IPS-18c (cell line): ENCODE measurements at regions not wholly inside any gene's neighbourhood (a gene's known extent, or its start where the extent isn't known, plus 50 kb on each side); places are given as distances from the start of the nearest gene placed in this dataset.

ENCODE experiments used
- H3K4me3 ChIP-seq: 2 replicates; pipeline ENCODE4 v1.7.0; 2013; ENCODE audit warnings: low read depth, mild to moderate bottlenecking, low read length, moderate library complexity; ENCODE audit not compliant: insufficient read depth
- H3K9me3 ChIP-seq: one replicate; pipeline ENCODE4 v1.6.1; 2013; ENCODE audit warnings: mild to moderate bottlenecking, low read length, moderate library complexity; ENCODE audit not compliant: control insufficient read depth, insufficient read depth

DNA sequence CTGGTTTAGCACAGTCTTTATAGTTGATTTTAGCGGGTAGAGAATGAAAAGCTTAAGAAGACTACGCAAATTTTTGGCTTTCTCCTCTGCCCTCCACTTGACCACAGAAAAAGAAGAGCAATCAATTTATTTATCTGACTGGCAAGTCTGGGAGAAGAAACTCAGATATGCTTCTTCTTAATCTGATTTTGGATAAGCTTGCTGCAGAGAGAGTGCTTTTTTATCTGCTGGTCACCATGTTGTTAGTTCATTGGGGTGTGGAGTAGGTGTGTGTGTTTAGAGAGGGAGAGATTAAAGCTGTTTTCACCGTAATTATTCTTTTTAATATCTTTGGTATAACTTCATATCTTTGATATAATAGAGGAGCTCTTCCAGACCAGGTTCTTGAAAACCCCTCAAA is 471.4 kb upstream of the SLC10A2 start:
- no peak overlapping the region for H3K4me3 ChIP-seq
- H3K9me3 ChIP-seq = no peaks in the 10 kb centered on the region

DNA sequence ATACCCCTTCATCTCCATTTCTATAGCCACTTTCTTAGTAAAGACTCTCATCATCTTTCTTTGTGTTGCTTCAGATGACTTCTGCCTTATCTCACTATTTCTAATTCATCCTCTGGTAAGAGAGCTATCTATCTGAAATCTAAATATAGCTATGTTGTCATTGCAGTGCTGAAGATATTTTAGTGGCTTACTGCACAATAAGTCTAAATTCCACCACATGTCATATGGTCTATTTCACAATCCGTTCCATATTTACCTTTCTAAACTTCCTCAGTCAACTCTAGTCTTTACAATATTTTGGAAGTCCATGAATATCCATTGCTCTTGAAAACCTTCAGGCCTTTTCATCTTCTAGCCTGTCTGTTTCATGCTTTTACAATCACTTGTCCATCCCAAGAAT is 465.1 kb upstream of the SLC10A2 start:
- no peak overlapping the region for H3K4me3 ChIP-seq
- no peaks in the 10 kb centered on the region for H3K9me3 ChIP-seq

DNA sequence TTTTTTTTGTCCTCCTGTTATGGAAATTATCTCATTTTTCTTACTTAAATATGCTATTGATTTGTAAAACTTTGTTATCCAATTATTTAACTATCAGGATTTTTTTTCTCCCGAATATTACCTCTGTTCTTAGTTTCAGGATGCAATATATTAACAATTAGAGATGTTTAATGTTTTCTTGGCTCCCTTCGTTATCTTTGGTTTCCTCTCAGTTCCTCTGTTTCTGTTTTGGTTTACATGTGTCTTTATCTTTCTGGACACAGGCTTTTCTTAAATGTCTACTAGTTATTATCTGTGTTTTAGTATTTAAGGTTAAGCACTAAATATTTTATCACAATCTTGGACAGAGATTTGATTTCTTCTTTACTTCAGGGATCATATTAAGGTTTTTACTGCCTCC is 462.2 kb upstream of the SLC10A2 start:
- no peaks in the 10 kb centered on the region for H3K9me3 ChIP-seq
- H3K4me3 ChIP-seq = no peak overlapping the region

DNA sequence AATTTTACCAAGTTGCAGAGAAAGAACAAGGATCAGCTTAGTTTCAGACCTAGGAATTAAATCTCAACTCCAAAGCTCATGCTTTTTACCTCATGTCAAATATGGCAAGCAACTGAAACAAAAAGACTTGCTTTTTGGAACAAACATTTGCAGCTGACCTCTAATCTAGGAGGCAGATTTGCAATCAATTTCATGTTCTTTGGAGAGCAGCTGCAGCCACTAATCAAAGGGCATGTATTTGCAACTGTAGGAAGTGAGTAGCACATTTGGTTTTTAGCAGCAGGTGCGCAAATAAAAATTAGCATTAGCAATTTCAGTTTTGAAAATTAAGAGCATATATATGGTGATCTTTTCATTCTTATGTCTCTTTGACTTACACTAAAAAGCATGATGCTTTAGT is 459.3 kb upstream of the SLC10A2 start:
- no peak overlapping the region for H3K4me3 ChIP-seq
- no peaks in the 10 kb centered on the region for H3K9me3 ChIP-seq

DNA sequence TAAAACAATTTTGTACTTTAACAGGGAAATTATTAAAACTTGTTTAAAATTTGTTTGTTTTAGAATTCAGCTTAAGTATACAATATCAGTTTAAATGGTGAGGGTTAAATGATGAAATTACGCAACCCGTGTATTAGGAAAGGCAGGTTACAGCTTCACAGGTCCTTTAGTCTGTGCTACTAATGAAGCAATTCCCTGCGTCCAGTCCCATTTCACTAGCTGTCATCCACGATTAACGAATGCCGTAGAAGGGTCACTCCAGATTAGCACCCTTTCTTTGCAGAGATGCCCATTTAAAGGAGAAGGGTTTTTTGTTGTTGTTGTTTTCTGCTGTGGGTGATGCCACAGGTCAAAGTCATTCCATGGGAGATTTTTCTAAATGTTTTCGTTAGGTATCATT is 457.6 kb upstream of the SLC10A2 start:
- Histone ChIP-seq H3K9me3 (no peaks in the 10 kb centered on the region), H3K4me3 (no peak overlapping the region)

DNA sequence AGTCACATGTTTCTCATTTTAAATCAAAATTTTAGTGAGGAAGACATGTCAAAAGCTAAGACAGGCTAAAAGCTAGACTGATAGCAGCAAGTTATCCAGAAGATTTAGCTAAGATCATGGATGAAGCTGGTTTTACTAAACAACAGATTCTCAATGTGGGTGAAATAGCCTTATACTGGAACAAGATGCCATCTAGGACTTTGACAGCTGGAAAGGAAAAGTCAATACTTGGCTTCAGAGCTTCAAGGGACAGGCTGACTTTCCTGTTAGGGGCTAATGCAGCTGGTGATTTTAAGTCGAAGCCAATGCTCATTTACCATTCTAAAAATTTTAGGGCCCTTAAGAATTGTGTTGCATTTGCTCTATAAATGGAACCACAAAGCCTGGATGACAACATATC is 455.3 kb upstream of the SLC10A2 start:
- H3K4me3 ChIP-seq = no peak overlapping the region
- no peaks in the 10 kb centered on the region for H3K9me3 ChIP-seq

DNA sequence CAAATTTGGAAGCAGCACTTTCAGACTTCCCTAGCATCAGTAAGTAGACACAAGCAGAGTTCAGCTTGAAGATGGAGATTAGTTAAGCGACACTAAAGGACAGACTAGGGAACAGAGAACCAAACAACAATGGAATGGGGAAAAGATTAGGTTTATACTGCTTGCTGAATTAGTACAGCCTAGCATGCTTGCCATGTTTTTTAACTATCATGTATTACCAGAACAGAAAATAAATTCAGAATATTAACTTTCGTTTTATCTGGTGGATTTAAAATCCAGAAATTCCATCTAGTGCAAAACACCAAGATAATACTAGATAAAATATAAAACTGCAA is 451.5 kb upstream of the SLC10A2 start:
- no peak overlapping the region for H3K4me3 ChIP-seq
- no peaks in the 10 kb centered on the region for H3K9me3 ChIP-seq

DNA sequence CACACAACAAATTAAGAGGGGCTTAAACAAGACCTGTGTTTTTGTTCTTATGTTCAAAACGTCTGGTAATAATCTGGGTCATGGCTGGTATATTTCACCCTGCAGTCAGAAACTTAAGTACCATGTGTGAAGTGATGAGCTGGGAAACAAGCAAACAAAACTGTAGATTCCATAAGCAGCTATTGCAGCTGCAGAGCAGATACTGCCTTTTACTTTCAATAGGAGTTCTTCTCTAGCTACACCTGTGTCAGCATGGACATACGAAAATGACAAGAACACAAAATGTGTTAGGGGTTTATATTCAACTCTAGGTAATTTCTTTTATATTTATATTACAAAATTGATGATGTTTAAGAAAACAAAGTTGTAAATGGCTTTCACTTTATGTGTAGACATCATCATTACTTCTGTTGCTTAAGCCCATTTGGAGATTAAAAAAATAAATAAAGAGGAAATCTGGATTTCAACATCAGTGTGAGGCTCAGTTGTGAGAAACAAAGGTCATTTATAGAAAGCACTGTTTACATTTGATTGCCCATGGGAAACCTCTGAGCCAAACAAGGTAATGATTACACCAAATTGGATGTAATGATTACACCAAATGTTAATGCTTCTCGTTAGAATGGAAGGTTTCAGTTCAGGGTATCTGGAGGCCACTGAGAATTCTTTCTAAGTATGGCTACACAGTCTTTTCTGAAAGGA is 451.0 kb upstream of the SLC10A2 start:
- no peaks in the 10 kb centered on the region for H3K9me3 ChIP-seq

DNA sequence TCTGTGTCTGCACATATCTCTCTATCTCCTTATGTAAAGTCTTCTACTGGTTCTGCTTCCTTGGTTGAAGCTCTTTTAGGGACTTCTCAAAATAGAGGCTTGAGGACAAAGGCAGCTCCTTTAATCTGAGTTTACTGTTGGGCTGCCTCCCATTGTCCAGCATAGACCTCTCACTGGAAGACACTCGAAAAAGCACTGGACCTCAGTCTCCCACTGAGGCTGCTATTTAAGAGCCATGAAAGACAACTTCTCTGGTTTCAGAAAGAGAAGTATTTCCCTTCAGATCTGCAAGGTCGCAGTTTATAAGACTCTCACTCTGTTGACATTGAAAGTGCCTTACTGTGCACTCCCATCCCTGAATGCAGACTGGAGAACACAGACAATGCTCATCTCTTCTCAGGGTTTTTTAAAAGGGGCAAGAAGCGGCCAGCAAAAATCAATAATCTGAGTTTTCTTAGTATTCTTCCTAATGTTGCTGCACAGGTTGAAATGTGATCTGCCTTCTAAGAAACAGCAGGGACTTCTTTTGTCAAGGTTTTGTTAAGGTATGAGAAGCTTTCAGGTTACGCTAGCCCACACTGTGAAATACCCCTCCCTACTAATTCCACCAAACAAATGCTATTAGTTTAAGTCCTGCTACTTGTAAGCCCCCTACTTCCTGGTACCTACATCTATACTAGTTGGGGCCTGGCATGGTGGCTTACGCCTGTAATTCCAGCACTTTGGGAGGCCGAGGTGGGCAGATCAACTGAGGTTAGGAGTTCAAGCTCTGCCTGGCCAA is 450.0 kb upstream of the SLC10A2 start:
- H3K9me3 ChIP-seq = no peaks in the 10 kb centered on the region
- no peak overlapping the region for H3K4me3 ChIP-seq

More for the DNA sequence above, 451.0 kb upstream of the SLC10A2 start:
- no peak overlapping the region for H3K4me3 ChIP-seq

DNA sequence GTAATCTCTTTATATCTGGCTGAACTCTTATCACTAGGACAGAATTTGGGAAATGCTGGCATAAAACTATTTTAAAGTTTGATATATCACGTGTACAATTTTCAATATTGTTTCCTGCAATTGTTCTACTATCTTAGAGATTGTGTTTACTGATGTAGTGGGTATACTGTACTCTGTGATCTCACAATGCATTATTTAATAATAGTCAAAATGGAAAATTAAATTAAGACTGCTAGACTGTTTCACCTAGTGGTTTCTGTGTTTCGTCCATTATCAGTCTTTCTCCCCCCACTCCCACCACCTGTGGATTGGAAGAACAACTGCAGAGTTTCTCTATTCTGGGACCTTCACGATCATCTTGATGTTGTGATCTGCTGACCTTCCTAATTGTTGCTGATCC is 449.2 kb upstream of the SLC10A2 start:
- Histone ChIP-seq H3K4me3 (no peak overlapping the region), H3K9me3 (no peaks in the 10 kb centered on the region)

DNA sequence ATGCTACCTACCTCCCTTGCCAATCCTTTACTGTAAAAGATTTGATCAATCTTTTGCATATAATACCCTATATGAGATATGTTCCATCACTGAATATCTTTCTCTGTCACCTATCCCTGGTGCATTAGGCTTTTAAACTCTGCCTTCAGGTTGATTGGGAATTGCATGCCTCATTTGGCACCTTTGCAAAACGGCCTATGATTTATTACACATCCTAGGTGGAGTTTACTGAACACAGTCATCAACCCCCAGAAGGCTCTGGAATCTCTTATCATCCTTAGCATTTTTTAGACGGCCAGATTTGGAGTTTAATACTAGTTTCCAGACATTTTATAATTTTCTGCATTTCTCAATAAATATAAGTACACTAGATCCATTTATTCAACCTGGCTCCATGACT is 448.4 kb upstream of the SLC10A2 start:
- no peak overlapping the region for H3K4me3 ChIP-seq
- H3K9me3 ChIP-seq = no peaks in the 10 kb centered on the region

DNA sequence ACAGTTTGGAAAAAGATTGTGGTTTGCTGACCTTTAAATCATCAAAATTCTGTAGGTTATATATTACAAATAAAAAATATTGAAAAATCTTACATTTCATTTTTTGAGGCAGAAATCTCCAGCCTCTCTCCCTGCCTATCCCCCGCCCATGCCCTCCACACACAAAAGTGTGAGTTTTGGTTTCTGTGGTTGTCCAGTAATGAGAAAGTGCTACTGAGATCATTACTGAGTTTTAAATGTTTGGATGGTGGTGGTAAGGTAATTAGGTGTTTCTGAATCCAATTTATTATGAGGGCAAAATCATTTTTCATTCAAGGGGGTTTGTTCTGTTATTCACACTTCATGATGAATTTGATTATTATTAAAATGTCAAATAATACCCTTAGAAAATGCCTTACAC is 448.0 kb upstream of the SLC10A2 start:
- Histone ChIP-seq H3K9me3 (no peaks in the 10 kb centered on the region), H3K4me3 (no peak overlapping the region)

DNA sequence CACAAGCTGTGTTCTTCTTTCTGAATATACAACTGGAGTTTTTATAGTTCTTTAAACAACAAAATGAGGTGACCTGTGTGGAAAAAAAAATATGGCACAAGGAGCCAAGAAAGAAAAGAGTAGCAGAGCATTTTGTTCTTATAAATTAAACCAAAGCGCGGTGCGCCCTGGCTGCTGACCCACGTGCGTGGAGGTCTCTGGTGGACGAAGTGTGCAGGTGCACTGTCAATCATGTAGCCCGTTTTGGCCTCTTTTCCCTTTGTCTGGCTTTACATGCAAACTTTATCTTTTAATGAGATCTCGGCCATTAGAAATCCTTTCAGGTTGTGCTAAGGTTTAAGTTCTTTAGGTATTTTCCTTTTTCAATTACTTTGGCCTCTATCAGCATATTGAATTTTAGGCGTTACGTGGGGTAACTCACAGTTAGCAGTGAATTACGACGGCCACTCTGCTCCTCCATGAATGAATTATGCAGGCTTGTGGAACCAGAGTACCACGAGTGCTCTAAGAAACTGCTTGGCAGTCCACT is 443.9 kb upstream of the SLC10A2 start:
- H3K4me3 ChIP-seq = no peak overlapping the region
- H3K9me3 ChIP-seq = no peaks in the 10 kb centered on the region

DNA sequence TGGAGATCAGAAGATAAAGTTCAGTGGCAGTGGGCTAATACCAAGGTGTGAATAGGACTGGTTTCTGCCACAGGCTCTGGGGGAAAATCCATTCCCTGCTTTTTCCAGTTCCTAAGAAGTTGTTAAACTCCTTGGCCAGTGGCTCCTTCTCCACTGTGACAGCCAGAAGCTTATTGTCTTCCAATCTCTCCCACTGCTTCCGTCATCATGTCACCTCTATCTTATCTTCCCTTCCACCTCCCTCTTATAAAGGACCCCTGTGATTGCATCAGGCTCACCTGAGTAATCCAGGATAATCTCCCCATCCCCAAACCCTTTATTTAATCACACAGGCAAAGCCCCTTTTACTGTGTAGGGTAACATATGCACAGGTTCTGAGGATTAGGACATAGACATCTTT is 431.2 kb upstream of the SLC10A2 start:
- no peaks in the 10 kb centered on the region for H3K9me3 ChIP-seq
- H3K4me3 ChIP-seq = no peak overlapping the region

DNA sequence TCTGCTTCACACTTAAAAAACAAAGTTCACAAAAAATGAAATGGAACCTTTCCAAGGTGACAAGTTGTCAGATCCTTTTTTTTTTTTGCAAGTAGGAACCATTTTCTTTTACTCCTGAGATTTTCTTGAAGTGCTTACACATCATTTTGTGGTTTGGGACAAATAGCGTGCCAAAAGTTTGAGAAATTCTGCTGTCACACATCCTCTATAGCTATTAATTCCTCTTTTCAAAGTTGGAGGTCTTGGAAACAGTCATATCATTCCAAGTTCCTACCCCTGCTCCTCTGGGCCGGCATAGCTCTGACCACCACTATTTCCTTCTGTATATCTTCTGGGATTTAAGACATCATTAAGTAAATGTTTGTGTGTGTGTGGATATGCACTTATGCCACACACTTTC is 421.6 kb upstream of the SLC10A2 start:
- H3K9me3 ChIP-seq = no peaks in the 10 kb centered on the region
- H3K4me3 ChIP-seq = no peak overlapping the region

DNA sequence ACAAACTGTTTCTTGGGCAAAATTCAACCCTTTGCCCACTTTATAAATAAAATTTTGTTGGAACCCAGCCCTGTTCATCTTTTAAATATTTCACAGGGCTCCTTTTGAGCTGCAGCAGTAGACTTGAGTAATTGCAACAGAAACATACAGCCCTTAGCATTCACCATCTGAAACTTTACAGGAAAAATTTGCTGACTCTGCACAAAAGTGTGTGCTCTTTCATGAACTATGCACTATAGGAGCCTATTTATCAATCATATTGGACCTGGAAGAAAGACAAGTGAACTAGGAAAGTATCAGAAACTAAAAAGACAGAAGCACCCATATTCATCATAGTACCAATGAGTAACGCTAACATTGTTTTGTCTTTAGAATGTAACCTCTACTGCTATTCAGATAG is 406.9 kb upstream of the SLC10A2 start:
- Histone ChIP-seq H3K4me3 (no peak overlapping the region), H3K9me3 (no peaks in the 10 kb centered on the region)

DNA sequence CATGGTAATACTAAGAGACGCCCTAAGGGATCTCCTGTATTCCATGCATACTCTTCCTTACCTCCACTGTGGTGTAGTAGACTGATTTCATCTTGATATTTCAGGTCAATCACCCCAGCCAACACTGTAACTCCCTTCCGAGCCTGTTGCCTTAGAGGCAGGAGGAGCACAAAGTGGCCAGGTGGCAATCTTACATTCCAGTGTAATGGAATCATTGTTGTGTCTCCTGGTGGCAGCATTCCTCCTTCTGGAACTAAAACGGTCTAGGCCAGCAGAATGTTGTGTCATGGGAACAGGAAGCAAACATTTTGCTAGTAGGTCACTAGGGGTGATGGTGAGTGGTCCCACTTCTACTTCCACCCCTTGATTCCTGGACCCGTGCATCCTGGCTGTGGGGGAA is 405.7 kb upstream of the SLC10A2 start:
- Histone ChIP-seq H3K4me3 (no peak overlapping the region), H3K9me3 (no peaks in the 10 kb centered on the region)

DNA sequence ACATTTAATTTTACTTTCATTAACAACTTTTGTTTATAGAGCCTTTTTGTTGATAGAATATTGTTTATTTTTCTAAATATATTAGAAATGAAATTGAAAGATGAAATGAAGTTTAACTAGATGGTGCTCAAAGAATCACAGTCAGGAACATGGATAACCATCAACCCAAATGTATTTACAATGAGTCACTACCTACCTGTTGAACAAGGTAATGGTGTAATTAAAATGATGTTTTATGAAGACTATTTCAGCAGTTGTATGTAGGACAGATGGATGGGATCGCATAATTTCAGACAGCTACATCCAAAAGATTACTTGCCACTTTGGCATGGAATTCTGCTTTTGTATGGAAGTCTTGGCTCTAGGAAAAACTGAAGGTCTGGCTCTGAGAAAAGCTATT is 403.6 kb upstream of the SLC10A2 start:
- H3K4me3 ChIP-seq = no peak overlapping the region
- H3K9me3 ChIP-seq = no peaks in the 10 kb centered on the region

DNA sequence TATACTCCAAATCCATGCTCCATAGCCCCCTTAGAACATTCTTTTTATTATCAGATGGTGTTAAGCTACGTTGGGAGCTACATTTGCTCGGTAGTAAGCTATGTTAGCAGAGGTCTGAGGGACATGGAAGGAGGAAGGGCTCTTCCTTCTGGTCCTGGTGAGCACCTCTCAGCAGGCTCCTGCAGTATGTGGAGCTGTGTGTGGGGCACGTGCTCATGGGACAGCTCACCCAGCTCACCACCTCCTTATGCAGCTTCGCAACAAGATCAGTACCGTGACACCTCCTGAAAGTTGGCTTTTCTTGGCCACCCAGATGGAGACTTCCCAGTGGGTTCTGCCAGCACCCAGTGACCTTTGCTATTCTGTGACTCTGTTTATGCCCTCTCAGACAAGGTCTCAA is 400.5 kb upstream of the SLC10A2 start:
- no peak overlapping the region for H3K4me3 ChIP-seq
- H3K9me3 ChIP-seq = peaks cover 2% of the 10 kb centered on the region
